Activated CD4-positive, CD25-positive, alpha-beta regulatory T cell treated with anti-CD3 and anti-CD28 coated beads, Interleukin-2, amount 50 U/mL, for 24 hours (primary cell): ENCODE measurements at regions not wholly inside any gene's neighbourhood (a gene's known extent, or its start where the extent isn't known, plus 50 kb on each side); places are given as distances from the start of the nearest gene placed in this dataset.
"Not testable (repeated sequence)": the region's sequence is repeated elsewhere in the genome, so short reads cannot be mapped to it uniquely, and the experiment has no call there.

Source experiments
- ATAC-seq, 2 donors: fragments of 150-1000 bp; cut with Tn5 transposase; one replicate each; pipeline ENCODE4 v1.10.0; 2021; ENCODE audit warnings: mild to moderate bottlenecking in 1 of 2, moderate library complexity in 1 of 2

DNA sequence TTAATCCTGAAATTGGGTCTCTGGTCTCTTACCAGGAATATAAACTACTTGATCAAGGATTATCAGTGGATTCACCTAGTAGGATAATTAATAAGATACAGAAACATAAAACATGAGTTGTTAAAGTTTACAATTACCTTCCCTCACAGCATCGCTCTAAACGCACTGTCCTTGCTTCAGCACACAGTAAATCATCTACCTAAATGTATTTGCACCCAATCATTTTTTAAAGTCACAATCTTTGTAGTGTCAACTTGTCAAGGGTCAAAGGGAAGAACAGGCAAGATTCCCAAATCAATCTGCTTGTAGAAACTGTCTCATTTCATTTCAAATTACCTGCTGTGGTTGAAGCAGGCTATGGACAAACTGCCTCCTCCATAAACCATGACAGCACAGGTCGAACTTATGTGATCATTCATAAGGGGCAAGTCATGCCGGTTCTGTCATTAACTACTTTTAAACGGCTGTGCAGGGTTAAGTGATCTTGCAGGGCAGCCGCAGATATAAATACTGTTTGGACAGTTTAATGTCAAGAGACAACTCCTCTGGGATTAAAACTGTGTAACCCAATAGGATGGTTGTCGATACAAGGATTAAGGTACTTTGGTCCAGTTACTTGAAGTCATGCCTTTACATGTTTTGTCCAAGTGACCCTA, 93.6 kb downstream of the ZNF281 start:
- no peak for ATAC-seq

DNA sequence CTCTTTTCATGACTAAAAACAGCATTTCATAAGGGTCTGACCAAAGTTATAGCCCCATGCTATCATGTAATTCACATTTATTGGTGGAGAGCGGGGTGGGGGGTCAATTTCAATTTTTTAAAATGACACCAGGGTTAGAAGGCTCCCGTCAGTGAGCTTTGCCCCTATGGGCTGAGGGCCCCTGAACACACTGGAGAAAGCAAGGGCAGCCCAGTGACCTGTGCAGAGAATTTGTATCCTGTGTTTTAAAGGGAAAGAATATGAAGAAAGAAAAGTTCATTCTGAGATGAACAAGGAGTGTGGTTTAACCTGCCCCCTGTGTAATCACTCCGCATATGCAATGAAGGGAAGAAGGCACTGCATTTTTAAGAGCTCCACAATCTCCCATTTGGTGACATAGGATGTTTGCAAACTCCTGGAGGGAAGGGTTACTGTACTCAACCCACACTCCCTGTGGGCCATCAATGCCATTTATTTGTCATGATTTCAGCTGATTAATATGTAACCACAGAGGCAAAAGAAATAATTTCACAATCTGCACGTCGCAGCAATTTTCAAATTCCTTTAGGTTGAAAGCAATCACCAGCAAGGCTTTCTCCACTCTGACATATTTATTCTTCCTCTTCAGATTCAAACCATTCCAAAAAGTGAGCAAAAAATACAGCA, 95.6 kb downstream of the ZNF281 start:
- ATAC-seq, result no peak

DNA sequence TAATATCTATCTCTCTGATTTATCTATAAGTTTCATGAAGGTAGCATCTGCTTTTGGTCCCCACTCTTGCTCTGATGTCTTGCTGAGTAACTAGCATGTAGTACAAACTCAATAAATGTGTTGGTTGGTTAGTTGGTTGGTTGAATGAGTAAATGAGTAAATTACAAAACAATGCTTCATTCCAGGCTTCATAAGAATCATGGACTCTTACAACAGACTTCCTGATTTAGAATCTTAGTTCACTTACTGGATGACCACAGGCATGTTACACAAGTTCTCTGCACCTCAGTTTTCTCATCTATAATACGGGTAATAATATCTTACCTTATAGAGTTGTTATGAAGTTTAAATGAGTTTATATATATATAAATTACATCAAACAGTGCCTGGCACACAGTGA, 98.6 kb downstream of the ZNF281 start:
- no peak for ATAC-seq

DNA sequence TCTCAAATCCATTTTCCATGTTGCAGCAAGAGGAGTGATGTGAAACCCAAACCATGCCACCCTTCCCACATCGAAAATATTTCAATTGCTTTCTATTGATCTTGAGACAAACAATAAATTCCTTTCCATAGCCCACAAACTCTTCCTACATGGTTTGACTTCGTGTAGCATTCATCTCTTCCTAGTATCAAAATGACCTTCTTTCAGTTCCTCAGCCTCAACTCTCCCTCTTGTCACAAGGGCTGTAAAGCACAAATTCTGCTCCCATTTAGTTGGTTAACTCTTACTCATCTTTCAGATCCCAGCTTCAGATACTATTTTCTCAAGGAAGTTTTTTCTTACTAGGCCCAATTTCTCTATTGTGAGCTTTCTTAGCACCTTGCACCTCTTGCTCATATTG, 99.0 kb downstream of the ZNF281 start:
- no peak for ATAC-seq

- no peak for ATAC-seq
Observed at GRCh38 chr1:200307755-200308066, 102.1 kb downstream of the ZNF281 start.

DNA sequence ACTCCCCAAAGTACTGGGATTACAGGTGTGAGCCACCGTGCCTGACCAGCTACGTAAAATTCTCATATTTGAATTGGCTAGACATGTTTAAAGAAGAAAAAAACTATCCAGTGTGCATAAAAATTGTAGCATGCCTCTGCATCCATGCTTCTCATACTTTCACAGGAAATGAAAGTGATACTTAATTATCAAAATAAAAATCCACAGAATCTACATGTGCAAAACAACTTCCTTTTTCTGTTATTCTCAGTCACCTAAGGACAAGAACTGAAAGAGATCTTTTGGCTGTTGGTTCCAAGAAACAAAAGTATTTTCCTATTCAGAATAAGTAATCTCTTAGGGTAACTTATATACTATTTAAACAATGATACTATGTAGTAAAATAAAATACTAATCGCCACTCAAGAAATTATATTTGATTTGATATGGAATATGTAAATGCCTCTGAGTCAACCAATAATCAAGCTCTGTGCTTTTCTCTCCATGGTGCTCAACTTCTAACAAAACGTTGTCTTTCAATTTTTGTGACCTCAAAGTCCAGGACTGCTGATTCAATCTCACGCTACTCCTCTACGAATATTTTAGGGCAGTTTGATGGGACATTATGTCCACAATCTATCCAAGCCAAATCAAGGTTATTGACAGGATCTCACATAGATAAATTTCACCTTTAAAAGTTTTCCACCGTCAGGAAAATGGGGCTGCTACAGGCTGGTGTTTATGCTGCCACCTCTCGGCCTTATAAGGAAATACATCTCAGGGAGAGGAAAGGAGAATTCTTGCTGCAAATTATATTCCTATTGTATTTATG, 102.7 kb downstream of the ZNF281 start:
- ATAC-seq, result peak; percentile 14 to 16

DNA sequence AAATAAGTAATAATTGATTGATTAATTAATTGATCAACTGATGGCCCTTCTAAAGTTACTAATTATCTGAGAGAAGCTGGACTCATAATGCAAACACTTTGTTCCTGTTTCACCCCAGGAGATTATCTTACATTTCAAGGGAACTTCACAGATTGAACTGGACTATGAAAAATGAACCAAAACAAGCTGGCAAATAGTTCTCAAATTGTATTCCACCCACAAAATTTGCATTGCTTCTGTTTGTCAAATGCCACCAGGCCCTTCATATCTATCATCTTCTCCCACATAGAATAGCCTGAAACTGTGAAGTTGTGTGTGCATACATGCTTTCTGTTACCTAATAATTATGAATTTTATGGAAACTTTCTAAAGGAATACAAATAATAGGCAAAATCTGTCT, 104.0 kb downstream of the ZNF281 start:
- ATAC-seq, result no peak

GRCh38 chr1:200304171-200304570, 105.7 kb downstream of the ZNF281 start:
- ATAC-seq, result no peak

- no peak for ATAC-seq
Observed at GRCh38 chr1:200302921-200303290, 106.9 kb downstream of the ZNF281 start.

DNA sequence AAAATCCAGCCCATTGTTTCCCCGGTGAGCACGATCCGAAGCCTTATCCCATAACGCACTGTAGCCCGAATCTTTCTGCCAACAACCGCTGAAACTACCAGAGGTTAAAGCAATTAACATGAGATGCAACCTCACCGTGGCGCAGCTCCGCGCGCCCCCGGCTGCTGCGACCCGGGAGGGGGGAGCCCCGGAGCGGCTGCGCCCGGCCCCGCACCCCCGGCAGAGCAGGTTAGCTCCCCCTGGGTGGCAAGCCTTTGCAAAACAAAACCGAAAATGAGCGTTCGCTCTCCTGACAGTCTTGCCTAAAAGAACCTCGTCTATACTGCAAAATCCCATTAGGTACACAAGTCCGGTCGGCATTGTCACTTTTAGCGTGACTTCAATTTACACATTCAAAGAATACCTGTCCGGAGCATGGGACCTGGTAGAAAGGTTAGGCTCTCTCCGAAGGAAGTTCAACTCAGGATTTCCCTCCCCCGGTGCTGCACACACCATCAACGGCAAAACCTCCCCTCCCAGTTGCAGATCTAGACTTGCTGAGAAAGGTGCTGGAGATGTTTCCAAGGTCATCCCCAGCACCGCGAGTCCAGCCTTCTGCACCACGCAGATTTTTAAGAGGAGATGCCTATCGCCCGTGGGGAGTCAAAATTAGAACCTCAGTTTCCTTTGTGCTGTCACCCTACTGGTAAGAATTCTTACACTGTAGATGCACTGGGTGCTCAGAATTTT, 107.5 kb downstream of the ZNF281 start:
- peak; percentile 89 for ATAC-seq

GRCh38 chr1:200301152-200301551, 108.7 kb downstream of the ZNF281 start:
- ATAC-seq, result no peak

DNA sequence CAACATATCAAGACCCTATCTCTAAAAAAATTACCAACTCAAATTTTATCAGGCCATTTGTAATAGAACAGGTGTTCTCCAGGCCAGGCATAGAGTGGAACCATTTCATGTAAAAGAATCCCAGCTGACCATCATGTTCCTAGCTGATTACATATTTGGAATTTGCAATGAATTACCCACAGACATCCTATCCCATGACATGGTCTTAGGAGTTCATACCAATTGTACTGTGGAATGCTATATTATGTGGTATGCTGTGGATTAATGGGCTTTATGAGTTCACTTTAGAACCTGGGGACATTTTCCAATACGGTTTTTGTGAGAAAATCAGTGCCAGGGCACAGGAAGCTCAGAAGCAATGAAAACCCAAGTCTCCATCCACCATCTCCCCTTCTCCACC, 110.3 kb downstream of the ZNF281 start:
- ATAC-seq, result no peak

- no peak for ATAC-seq
Observed at GRCh38 chr1:200298242-200298641, 111.6 kb downstream of the ZNF281 start.

DNA sequence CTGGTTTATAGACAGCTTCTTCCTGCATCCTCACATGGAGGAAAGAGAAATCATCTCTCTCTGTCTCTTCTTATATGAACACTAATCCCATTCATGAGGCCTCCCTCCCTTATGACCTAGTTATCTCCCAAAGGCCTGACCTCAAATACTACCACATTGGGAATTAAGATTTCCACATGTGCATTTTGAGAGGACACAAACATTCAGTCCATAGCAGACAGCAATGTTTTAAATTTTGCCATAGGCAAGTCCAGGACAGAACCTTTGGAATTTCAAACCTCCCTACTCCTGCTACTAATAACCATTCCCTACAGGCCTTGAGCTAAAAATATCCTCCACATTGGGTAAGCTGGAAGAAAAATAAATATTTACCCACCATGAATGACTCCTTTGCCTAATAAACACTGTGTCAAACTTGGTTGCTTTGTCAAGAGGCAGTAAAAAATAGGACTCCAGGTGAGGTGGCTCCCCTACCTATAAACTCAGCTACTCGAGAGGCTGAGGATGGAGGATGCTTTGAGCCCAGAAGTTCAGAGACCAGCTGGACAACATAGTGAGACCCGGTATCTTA, 113.7 kb downstream of the ZNF281 start:
- ATAC-seq, result no peak

DNA sequence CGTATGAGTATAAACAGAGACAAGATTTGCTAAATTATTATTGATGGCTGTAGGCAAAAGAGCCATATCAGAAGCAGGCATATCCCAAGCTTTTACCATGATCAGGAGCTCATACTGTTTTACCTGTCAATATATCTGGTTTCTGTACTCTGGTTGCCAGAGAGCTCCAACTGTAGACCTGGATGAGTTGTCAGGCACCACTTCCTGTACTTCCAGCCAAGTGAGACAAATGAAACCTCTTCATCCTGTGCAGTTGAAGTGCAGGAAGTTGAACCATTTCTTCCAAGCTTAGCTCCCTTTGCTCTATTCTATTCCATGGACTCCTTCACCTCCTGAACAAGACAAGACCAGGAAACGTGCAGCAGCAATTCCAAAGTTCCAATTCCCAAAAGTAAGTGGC, 115.6 kb downstream of the ZNF281 start:
- no peak for ATAC-seq

GRCh38 chr1:200292699-200293098, 117.1 kb downstream of the ZNF281 start:
- no peak for ATAC-seq

DNA sequence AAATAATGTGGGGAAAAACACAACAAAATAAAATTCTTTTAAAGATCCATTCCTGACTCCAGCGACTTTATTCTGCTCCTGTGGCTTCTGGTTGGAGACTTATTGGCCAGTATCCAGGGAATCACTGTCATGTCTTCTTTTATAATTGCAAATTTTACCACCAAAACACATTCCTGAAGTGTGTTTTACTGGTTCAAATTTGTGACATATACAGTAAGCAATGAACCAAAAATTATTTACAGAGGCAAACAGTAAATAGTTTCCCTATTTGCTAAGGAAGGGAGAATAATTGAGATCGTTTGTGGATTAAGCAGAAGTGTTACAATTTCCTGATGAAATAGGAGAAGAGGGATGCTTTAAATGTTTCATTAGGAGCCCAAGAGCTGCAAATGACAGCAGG, 118.7 kb downstream of the ZNF281 start:
- ATAC-seq, result no peak

- no peak for ATAC-seq
Observed at GRCh38 chr1:200290010-200290685, 119.7 kb downstream of the ZNF281 start.

GRCh38 chr1:200288226-200288625, 121.6 kb downstream of the ZNF281 start:
- no peak for ATAC-seq

DNA sequence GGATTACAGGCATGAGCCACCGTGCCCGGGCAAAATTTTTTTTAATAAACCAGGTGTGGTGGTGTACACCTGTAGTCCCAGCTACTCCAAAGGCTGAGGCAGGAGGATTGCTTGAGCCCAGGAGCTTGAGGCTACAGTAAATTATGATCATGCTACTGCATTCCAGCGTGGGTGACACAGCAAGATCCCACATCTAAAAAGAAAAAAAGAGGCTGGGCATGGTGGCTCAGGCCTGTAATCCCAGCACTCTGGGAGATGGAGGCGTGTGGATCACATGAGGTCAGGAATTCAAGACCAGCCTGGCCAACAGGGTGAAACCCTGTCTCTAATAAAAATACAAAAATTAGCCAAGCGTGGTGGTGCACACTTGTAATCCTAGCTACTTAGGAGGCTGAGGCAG, 125.6 kb downstream of the ZNF281 start:
- ATAC-seq, result not testable (repeated sequence)

DNA sequence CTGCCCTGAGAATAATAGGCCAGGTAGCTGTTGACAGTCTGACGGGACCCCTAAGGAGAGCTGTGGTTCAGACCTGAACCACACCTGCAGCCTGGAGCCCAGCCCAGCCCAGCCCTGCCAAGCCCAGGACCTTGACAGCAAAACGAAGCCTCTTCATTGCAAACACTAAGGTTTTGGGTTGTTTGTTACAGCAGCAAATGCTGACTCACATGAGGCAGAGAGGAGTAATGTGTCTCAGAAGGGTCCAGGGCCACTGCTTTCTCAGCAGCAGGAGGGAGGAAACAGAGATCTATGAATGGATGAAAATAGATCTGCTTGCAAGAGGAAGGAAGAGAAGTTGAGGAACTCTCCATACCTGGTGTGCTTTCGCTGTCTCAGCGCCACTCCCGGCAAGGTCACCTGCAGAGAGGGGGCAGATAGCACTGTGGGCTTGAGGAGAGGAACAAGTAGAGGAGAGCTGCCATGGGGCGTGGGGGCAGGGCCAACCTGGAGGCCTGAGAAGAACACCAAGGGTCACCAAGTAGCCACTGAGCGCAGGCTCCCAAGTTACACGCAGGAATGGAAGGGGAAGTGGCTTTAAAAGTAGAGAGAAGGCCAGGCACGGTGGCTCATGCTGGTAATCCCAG, 127.2 kb downstream of the ZNF281 start:
- ATAC-seq, result no peak

- ATAC-seq, result no peak
Observed at GRCh38 chr1:200281201-200281835, 128.5 kb downstream of the ZNF281 start.
